Middle frontal gyrus (tissue), 1 donor: ENCODE measurements at regions not wholly inside any gene's neighbourhood (a gene's known extent, or its start where the extent isn't known, plus 50 kb on each side); places are given as distances from the start of the nearest gene placed in this dataset.
"Not testable (repeated sequence)": the region's sequence is repeated elsewhere in the genome, so short reads cannot be mapped to it uniquely, and the experiment has no call there.

Source experiments
- DNase-seq: peaks from one replicate; pipeline ENCODE4 v3.0.0-alpha.2; 2015; ENCODE audit warnings: low spot score; ENCODE audit errors: extremely low spot score

DNA sequence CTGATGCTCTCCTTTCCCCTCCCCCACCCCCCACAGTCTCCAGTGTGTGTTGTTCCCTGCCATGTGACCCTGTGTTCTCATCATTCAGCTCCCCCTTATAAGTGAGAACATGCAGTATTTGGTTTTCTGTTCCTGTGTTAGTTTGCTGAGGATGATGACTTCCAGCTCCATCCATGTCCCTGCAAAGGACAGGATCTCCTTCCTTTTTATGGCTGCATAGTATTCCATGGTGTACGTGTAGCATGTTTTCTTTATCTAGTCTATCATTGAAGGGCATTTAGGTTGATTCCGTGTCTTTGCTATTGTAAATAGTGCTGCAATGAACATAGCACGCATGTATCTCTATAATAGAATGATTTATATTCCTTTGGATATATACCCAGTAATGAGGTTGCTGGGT, 162.3 kb downstream of the ERMARD start:
- DNase-seq: not testable (repeated sequence)

DNA sequence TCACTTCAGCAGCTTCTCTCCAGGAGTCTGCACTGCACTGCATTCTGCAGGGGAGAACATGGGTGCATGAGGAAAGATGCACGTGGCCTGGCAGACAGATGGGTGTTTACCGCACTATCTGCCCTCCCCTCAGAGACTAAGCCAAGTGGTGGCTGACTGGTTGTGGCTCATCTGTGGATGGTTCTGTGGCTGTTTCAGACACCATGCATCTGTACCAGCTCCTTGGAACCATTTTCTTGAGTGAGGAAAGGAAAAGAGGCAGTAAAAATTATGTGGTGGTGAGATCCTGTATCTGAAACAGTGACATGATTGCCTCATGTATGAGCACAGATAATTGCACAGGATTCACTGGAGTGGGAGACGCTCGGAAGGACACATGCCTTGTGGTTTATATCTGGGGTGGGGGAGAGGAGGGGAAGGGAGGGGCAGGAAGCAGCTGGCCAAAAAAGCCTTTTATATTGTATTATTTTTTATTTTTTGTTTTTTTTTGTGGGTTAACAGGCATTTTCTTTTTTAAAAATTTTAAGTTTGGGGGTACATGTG, 161.7 kb downstream of the ERMARD start:
- DNase-seq: no peak

DNA sequence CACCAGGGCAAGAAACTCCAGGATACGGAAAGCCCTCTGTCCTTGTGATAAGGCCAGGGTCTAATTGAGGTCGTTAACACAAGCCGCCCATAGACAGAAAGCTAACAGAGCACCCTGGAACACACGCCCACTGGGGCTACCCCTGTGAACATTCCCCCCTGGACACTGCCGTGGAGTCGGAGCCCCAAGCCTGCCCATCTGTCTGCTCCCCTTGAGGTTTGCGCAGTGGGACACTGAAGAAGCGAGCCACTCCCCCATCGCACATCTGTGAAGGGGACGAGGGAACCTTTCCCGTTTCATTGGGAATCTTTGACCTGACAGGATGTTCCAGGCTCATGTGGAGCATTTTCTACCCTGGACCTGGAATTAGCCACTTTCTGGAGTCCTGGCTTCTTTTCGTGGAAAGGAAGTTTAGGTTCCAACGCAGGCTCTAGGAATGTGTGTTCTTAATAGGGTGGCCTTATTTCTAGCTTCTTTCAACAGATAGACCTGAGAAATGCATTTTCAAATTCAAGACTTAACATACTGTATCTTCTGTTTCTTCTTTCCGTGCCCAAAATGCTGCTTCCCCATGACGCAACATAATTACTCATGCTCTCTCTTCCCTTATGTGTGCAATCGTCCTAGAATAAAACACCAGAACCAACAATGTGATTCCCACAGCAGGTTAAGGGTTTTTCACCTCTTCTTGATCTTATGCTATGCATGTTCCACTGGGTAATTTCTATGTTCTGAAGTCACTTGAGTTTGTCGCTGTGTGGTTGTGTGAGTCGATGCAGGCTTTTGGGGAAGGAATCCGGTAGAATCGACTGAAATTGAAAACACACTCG, 161.1 kb downstream of the ERMARD start:
- DNase-seq: no peak

DNA sequence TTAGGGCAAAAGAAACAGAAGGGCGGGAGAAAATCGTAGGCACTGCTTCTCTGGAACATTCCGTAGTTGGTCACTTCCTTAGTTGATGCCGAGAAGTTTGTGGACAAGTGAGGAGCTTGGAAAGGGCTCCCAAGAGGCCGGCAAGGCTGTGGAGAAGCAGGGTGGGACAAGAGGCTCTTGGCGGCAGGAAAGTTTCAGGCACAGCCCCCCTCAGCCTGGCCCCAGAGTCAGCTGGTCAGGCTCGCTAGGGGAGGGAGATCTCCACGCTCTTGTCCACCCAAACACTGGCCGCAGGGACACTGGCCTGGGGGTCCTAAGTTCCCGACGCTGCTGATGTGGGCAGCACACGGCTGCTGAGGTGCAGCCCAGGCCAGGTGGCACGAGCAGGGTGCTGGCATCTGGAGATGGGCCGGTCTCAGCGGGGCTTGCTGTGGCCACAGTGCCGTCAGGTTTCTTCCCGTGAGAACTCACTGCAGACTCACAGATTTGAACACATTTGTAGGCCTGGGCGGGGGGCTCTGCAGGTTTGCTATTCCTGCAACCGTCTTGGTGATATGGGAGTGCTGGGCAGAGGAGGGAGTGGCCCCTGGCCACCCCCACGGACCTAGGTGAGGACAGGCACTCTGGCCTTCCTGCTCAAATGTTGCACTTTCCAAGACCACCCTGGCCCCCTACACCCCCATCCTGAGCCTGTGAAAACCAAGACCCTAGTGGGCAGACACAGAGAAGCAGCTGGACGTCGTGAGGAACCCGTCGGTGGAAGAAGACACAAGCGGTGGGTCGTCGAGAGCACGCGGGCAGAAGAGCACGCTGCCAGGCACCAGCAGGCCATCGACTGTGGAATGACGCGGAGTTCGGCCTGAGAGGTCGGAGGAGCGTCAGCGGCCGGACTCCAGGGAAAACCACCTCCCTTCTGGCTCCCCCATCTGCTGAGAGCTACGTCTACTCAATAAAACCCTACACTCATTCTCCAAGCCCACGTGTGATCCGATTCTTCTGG, 160.1 kb downstream of the ERMARD start:
- no peak for DNase-seq

DNA sequence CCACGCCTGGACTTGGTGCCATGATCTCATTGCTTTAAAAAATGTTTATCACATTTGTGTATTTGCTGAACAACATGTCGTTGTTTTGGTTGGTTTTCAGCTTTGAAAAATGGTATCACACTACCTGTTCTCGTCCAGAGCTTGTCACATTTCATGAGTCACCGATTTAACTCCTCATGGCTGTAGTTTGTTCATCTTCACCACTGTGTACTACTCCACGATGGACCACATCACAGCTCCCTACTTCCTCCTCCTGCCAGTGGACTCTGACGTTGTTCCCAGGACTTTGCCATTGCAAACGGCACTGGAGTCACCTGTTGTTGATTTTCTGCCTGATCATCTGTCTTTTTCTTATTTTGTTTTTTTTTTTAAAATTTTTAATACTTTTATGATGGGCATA, 157.7 kb downstream of the ERMARD start:
- DNase-seq: no peak

DNA sequence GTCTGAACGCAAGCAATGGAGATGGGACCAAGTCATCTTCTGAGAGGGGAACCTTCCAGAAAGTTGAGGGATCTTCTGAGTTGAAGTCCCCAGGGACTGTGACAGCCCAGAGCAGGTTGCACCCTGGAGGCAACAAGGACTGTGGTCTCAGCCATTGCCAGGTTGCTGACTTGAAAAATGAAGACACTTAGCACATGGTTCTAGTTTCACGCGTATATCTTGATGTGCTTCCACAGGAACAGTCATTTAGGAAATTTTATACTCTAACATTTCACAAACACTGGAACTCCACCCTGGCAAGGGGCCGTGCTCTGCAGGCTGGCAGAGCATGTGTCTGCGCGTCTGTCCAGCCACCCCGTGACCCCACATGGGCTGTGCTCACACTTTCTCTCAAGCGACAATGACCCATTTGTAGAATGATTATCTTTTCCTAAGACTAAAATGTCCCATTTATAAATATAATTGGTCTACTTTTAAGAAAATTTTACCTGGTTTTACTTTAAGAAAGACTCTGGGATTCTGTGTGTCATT, 157.0 kb downstream of the ERMARD start:
- no peak for DNase-seq

DNA sequence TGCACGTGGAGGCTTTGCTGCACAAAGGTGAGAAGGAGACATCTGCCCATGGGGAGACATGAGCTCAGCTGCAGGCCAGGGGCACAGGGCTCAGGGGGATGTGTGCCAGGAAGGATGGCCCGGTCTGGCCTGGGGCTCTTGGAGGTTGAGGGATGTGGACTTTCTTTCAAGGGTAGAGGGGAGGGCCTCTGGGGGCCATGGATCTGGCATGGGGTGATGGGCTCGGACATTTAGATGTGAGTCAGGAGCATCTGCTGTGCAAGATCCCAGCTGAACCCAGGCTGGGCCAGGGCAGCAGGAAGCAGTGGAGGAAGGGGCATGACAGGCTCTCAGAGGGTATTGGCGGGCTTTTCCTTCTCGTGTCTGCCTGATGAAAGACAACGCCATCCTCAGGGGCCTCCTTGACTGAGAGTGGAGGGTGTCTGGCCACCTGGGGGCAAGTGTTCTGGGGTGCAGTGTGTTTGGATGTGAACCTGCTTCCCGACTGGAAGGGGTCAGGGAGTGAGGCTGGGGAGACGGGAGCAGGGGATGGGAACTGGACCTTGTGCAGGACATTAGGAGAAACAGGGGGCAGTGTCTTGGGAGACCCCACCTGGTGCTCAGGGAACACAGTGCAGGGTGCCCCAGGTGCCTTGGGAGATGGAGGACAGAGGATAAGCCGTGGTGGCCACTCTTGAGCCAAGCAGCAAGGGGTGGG, 156.1 kb downstream of the ERMARD start:
- DNase-seq: no peak

DNA sequence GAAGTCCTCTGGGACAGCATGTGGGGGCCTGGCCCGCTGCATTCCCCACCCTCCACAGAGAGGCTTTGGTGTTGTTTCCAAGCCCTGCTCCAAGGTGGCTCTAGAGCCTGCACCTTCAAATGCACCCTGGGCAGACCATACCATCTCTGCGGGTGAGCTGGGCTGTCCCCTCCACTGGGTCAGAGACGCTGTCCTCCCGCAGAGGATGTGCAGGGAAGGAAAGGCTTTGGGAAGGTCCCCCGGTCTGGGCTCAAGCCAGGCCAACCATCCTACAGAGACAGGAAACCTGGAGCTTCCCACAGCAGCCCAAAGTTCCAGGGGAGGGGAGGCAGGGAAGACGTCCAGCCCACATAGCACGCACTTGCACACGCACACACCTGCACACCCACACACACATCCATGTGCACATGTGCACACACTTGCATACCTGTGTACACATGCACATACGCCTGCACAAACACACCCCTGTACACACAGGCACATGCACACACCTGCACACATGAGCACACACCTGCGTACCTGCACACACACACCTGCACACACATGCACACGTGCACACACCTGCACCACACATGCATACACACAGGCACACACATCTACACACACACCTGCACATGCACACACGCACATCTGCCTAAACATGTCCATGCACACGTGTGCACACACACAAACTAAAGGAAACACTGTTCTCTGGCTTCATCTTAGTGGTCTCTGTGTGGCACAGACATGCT, 155.4 kb downstream of the ERMARD start:
- no peak for DNase-seq

DNA sequence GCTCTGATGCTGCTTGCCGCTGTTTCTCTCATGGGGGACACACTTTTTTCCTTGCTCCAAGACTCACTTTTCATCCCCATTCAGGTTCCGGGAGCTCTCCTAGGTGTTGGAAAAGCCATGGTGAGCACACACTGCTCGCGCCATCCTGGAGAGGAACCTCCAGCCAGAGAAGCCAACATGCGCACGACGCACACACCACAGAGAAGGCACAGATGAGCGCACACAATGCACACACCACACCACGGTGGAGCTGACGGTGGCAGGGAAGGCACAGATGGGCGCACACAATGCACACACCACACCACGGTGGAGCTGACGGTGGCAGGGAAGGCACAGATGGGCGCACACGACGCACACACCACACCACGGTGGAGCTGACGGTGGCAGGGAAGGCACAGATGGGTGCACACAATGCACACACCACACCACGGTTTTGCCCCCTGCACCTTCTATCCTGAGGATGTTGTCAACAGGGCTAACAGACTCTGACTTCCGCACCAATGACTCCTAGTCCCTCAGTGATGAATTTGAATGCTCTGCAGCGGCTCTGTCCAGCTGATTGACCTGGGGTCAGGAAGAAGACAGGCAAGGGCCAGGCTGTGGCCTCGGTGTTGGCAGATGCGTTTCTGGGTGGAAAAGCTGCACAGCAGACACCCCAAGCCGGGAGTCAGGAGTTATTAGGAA, 154.7 kb downstream of the ERMARD start:
- no peak for DNase-seq

DNA sequence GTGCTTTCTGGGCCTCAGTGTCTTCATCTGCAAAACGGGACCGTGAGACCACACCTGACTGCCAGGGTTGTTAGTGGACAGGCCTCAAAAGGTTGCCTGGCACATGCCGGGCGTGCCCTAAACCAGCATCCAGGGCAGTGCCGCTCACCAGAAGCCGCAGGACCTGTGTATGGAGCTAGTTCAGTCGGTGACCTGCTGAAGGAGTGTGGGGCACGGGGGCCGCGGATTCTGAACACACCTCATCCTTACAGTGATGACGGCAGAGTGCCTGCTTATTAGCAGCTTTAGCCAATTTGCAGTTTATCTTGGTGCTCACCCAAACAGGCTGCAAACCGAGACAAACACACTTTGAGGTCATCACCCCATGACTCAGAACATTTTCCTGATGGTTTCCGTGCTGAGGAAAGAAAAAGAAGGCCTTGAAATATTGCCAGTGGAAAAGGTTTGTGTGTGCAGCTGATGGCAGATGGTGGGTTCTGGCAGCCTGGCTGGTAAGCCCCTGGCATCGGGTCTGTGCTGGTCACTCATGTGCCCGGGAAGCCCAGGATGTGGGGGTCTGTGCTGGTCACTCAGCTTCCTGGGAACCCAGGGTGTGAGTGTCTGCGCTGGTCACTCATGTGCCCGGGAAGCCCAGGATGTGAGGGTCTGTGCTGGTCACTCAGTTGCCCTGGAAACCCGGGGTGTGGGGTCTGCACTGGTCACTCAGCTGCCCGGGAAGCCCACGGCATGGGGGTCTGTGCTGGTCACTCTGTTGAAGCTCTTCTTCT, 153.8 kb downstream of the ERMARD start:
- no peak for DNase-seq

DNA sequence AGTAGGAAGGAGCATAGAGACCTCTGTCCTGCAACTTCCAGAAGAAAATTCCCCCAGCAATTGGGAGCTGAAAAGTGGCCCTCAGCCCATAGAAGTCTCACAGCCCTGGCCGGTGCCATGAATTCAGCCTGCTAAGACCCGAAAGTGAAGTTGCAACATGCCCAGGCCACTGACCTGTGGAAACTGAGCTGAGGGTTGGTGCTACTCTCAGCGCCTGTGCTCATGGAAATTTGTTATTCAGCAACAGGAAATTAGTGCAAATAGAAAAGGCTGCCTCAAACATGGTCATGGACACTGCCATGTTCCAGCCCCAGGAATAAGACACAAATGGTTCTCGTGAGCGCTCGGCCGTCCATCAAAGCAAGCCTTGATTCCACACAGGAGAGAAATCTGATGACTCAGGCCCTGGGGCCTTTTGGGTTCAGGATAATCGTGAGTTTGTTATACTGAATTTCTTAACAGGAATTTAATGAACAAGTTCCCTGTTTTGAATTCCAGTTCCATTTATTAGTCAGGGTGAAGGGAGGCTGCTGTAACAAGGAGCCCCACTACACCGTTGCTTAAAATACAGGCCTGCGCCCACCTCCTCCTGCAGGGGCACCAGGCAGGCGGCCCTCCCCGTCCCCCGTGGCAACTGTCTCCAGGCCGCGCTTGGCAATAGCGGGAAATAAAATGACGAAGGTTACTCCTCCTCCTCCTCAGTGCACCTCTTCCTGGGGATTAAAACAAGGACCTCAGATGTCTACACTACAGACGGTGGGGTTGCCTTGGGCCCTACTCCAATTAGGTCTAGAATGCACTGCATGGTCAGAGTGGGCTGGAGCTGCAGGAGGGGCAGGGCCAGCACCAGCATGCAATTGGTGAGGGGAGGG, 152.9 kb downstream of the ERMARD start:
- no peak for DNase-seq

DNA sequence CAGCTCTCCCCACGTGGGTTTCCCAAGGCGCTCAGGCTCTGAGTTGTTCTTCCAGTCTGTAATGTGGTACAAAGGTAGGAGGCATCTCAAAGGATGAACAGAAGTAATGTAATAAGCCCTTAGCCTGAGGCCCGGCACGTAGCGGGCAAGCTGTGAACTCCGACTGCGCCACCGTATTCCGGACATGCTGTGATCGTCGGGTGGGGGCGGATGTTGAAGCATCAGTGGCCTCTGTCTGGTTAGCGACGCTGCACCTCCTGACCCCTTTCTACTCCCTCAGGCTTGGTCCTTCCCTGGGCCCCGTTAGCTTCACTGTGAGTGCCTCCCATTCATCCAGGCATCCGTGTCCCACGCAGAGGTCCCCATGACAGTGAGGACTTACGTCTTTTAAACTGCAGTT, 151.7 kb downstream of the ERMARD start:
- no peak for DNase-seq

DNA sequence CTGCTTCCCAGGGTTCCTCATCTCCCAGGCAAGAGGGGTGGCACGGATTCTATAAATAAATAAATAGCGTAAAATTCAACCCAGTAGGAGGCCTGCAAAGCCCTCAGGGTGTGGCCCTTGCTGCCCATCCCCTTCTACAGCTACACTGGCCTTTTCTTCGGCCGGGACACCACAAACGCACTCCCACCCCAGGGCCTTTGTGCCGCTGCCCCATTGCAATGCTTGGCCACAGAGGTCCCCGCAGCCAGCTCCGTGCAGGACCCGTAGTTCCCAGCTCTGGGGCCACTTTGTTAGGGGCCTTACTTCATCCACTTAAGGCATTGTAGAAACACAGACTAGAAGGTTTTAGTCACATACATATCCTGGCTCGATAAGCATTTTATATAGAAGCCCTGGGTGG, 151.2 kb downstream of the ERMARD start:
- DNase-seq: no peak

DNA sequence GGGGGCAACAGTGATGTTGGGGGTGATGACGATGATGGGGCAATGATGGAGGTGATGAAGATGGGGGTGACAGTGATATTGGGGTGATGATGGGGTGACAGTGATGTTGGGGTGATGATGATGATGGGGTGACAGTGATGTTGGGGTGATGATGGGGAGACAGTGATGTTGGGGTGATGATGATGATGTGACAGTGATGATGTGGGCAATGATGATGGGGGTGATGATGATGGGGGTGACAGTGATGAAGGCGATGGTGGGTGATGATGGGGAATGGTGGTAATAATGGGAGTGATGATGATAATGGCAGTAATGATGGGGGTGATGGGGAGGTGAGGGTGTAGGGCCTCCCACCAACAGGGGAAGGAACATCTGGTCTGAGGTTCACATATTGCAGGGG, 150.6 kb downstream of the ERMARD start:
- DNase-seq: no peak

DNA sequence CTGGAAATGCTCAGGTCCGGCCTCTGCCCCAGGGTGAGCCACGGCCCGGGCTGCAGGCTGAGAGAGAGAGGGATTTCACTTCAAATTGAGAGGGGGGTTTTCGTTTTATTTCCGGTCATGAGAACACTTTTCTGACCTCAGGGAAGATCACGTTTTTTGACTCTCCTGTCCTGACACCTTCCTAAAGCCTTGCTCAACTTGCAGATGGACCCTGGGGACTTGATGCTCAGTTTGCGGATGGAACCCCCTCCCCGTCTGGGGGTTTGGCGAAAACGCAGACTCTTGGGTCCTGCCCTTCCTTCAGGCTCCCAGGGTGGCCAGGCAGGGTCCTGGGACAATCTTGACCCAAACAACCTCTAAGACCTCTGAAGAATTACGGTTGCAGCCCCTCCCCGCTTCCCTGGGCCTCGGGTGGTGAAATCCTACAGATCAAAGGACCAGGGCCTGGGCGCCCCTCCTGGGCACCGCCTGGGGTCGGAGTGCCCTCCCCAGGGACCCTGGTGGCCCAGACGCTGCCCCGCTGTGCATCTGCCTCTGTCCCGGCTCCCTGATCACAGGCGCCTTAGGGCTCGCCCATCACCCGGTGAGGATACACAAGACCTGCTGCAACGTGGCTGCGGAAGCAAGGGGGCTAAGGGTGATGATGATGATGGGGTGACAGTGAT, 148.2 kb downstream of the ERMARD start:
- DNase-seq: no peak

DNA sequence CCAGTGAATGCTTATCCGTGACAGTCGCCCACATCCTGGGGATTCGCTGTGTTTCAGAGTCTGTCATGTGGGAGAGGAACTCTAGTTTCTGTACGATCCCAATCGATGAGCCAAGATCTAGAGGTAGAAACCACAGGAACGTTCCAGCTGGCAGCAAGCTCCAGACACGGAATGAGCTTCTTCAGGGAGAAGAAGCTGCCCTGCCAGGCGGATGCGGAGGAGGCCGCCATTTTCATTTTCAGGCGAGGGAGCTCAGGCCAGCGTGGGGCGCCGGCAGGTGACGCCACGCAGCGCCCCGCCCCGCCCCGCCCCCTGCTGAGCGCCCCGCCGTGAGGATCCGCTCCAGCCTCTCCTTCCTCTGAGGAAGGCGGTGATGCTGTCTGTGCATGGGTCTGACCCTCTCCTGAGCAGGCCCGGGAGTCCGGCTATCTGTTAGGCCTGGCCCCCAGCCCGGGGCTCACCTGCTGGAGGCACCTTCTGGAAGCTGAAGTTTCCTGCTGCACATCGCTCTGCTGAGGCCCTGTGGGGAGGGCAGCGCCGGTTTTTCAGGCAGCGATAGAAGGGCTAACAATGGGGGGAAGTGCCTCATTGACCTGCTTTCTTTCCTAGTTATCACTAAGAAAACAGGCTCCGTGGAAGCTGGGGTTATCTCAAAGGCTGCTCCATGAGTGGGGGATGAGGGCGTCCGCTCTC, 147.5 kb downstream of the ERMARD start:
- DNase-seq: peak; percentile 55
